SU-DHL-6 (cell line): ENCODE measurements at regions not wholly inside any gene's neighbourhood (a gene's known extent, or its start where the extent isn't known, plus 50 kb on each side); places are given as distances from the start of the nearest gene placed in this dataset.

ENCODE experiments used
- EZH2phosphoT487 ChIP-seq: fragments of 200-600 bp; sonication (generic), shearing (Covaris generic); conservative IDR thresholded peaks from 2 replicates; pipeline ENCODE4 v1.6.1; 2018; ENCODE audit warnings: mild to moderate bottlenecking, antibody characterized with exemption, low read length, moderate library complexity, mixed read lengths
- TF ChIP-seq, protein P1 (sequence below): fragments of 200-600 bp; sonication (generic); IDR thresholded peaks from one replicate; pipeline ENCODE4 v1.5.1; 2017; ENCODE audit warnings: antibody characterized with exemption, mild to moderate bottlenecking, low read length, moderate library complexity; ENCODE audit not compliant: insufficient read depth, poor library complexity, severe bottlenecking

GRCh38 chr11:50170115-50170514, 137.4 kb downstream of the OR4C45 start:
- TF ChIP-seq, protein P1, sequence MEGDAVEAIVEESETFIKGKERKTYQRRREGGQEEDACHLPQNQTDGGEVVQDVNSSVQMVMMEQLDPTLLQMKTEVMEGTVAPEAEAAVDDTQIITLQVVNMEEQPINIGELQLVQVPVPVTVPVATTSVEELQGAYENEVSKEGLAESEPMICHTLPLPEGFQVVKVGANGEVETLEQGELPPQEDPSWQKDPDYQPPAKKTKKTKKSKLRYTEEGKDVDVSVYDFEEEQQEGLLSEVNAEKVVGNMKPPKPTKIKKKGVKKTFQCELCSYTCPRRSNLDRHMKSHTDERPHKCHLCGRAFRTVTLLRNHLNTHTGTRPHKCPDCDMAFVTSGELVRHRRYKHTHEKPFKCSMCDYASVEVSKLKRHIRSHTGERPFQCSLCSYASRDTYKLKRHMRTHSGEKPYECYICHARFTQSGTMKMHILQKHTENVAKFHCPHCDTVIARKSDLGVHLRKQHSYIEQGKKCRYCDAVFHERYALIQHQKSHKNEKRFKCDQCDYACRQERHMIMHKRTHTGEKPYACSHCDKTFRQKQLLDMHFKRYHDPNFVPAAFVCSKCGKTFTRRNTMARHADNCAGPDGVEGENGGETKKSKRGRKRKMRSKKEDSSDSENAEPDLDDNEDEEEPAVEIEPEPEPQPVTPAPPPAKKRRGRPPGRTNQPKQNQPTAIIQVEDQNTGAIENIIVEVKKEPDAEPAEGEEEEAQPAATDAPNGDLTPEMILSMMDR, result no peak
- no peak for TF ChIP-seq EZH2phosphoT487
